ENCODE measurements at regions not wholly inside any gene's neighbourhood (a gene's known extent, or its start where the extent isn't known, plus 50 kb on each side); places are given as distances from the start of the nearest gene placed in this dataset.
"Not testable (repeated sequence)": the region's sequence is repeated elsewhere in the genome, so short reads cannot be mapped to it uniquely, and the experiment has no call there.

GRCh38 chr3:110414855-110415254, 656.8 kb upstream of the NECTIN3 start:
- no peak for DNase-seq

DNA sequence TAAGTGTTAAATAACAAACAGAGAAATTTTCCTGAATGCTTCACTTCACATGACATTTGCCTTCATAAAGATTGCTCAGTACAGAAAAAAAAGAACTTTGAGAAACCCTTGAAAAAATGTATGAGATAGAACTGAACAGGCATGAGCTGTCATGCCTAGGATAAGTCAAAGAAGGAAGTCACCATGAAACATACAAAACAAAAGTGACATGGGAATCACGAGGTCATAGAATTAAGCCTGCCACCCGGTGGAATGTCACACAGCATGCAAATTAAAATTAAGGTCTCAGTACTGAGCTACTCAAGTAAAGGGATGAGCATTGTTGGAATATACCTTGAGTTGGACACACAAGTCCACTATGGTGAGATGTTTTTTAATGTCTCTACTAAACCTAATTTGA, 652.5 kb upstream of the NECTIN3 start:
- no peak for DNase-seq

- no peak for DNase-seq
Measured at GRCh38 chr3:110419601-110420000, 652.0 kb upstream of the NECTIN3 start.

- DNase-seq, result no peak
Measured at GRCh38 chr3:110420158-110420641, 651.4 kb upstream of the NECTIN3 start.

GRCh38 chr3:110423276-110423675, 648.3 kb upstream of the NECTIN3 start:
- DNase-seq, result no peak

DNA sequence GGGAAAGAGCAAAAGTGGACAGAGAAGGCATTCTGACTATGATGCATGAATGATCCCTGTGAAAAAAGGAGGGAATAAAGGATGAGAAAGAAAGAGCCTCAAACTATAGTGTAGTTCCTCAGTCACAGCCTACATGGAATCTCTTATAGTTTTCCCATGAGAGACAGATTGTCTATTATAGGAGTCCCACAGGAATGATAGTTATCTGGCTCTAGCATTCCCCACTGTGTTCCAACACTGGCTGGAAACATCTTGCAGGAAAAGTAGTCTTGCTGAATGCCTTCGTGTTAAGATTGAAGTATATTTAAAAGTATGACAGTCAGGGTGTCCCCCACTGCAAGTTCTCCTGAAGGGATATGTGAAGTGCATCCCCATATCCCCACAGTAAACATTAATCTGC, 641.5 kb upstream of the NECTIN3 start:
- no peak for DNase-seq

GRCh38 chr3:110436209-110436608, 635.4 kb upstream of the NECTIN3 start:
- no peak for DNase-seq

DNA sequence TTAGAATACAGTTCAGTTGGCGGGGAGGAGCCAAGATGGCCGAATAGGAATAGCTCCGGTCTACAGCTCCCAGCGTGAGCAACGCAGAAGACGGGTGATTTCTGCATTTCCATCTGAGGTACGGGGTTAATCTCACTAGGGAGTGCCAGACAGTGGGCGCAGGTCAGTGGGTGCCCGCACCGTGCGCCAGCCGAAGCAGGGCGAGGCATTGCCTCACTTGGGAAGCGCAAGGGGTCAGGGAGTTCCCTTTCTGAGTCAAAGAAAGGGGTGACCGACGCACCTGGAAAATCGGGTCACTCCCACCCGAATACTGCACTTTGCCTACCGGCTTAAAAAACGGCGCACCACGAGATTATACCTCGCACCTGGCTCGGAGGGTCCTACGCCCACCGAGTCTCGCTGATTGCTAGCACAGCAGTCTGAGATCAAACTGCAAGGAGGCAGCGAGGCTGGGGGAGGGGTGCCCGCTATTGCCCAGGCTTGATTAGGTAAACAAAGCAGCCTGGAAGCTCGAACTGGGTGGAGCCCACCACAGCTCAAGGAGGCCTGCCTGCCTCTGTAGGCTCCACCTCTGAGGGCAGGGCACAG, 631.5 kb upstream of the NECTIN3 start:
- not testable (repeated sequence) for DNase-seq

DNA sequence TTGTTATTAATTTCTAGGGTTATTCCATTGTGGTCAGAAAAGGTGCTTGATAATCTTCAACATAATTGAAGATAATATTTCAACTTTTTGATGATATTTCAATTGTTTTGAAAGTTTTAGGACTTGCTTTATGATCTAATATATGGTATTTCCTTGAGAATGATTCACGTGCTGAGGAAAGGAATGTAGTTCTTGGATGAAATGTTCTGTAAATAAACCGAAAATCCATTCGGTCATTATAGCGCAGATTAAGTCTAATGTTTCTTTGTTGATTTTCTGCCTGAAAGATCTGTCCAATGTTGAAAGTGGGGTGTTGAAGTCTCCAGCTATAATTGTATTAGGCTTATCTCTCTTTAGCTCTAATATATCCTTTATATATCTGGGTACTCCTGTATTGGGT, 617.5 kb upstream of the NECTIN3 start:
- no peak for DNase-seq

GRCh38 chr3:110456001-110456400, 615.6 kb upstream of the NECTIN3 start:
- DNase-seq, result no peak

DNA sequence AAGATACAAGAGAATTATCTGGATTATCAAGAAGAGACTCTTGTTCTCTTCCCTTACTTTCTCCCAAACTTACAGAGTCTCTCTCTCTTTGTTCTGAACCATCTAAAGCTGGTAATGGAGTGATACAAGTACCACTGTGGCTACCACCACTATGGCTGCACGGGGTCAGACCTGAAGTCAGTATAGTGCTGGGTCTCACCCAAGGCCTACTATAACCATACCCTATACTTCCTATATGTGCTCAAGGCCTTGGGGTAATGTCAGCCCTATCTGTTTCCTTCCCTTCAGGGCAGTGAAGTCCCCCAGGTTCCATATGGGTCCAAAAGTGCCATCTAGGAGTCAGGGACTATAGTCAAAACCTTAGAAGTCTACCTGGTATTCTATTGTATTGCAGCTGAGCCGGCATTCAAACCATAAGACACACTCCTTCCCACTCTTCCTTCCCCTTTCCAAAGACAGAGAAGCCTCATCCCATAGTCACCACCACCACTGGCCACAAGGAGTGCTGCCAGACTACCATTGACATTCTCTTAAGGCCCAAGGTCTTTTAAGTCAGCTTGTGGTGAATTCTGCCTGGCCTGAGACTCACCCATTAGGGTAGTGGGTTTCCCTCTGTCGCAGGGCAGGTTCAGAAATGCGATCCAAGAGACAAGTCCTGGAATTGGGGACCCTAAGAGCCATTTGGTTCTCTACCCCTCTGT, 615.0 kb upstream of the NECTIN3 start:
- no peak for DNase-seq

DNA sequence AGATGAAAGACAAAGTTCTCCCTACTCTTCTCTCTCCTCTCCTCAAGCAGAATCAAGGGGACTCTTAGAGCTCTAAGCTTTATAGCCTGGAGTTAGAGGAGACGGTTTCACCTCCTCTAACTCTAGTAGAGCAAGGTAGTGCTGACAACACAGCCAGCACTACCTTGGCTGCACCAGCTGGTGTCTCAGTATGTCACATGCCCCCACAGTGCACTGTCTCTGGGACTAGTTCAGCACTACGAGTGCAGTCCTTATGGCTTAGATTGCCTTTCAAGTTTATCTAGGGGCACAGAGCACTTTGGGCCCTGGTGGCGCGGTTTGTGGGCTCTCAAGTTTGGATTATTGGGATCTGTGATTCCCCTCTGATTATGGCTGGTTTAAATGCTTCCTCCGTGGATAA, 614.1 kb upstream of the NECTIN3 start:
- DNase-seq, result no peak

DNA sequence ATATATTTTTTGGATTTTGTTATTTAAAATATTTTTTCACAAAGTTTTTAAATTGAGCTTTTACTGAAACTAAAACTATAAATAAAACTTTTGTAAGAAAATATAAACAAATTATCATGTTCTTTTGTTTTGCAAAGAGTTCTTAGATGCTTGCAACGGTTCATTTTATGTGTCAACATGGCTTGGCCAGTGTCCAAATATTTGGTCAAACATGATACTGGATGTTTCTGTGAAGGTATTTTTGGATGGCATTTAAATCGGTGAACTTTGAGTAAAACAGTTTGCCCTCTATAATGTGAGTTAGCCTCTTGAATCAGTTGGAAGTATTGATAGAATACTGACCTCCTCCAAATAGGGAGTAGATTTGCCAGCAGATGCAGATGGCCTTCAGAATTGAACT, 612.6 kb upstream of the NECTIN3 start:
- no peak for DNase-seq

- no peak for DNase-seq
Measured at GRCh38 chr3:110470310-110470709, 601.3 kb upstream of the NECTIN3 start.

- no peak for DNase-seq
Measured at GRCh38 chr3:110473405-110473804, 598.2 kb upstream of the NECTIN3 start.

- no peak for DNase-seq
Measured at GRCh38 chr3:110474397-110474796, 597.2 kb upstream of the NECTIN3 start.

DNA sequence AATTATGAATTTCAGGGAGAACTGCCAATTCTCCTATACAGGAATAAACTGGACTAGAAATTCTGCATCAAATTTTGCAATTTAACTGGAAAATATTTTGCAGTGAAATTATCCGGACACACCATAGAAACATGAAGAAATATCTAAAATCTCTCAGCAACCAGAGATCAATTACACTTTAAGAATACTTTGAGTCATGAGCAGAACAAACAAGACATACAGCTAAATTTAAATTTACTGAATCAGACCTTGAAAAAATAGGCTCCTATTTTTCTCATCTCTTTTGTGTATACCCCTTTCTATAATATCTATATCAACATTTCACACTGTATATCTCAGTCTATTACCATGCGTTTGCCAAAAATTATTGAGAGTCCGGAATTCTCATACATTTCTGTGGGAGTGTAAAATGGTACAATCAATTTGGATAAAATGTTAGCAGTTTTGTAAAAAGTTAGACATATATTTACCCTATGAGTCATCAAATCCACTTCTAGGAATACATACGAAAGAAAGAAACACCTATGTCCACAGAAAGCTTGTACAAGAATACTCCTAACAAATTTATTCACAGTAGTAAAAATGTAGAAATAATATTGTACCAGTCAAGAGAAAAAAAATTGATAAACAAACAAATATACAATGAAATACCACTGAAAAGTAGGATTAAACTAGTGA, 593.1 kb upstream of the NECTIN3 start:
- DNase-seq, result no peak

DNA sequence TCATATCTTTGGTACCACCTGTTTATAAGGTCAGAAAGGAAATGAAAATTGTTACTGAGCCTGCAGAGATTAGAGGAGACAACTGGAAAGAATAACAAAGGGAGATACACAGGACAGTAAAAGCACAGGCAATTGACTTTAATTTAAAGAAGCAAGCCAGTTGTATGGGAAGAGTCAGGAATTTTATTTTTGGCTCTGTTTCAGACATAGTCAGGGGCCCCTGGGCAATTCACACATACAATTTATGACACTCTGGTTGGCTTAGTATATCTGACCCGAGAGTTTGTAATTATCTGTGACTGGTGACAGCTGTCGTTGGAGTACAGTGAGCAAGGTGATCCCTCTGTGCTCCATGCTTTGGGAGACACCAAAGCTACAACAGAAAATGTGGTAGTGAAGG, 591.9 kb upstream of the NECTIN3 start:
- no peak for DNase-seq

- no peak for DNase-seq
Measured at GRCh38 chr3:110485389-110485788, 586.2 kb upstream of the NECTIN3 start.

GRCh38 chr3:110487840-110488239, 583.8 kb upstream of the NECTIN3 start:
- no peak for DNase-seq

DNA sequence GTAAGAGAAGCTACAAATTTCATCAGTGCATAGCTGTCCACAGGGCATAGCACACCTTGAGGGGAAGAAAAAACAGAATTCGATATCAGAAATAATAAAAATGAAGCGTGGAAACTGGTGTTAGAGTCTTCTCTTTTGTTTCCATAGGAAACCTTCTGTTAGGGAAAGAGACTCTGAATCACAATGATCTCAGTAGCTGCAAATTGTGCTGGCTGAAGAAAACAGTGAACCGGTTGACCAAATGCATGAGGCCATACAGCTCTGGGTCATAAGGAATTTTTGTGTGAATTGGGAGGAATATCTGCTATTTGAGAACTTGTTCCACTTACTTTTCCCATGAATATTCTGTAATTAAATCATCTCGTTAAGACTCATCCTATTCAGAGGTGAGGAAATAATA, 580.2 kb upstream of the NECTIN3 start:
- no peak for DNase-seq

- no peak for DNase-seq
Measured at GRCh38 chr3:110492876-110493275, 578.7 kb upstream of the NECTIN3 start.

- DNase-seq, result no peak
Measured at GRCh38 chr3:110493438-110494092, 578.1 kb upstream of the NECTIN3 start.

DNA sequence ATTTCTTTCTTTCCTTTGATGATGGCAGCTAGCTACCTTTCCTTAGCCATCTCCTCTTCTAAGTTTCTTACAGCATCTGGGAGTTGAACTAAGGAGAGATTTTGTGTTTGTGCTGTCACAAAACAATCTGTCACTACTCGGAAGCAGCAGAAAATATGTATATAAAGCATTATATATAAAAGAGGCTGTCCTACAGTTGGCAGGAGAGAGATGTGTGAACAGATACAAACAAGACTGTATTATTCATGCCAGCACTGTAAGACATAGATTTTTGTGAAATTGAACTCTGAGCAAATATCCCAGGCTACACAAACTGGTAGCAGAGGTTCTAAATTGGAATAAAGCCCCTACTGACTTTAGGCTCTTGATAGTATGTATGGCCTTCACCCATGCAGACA, 577.5 kb upstream of the NECTIN3 start:
- no peak for DNase-seq
